ENCODE measurements at regions not wholly inside any gene's neighbourhood (a gene's known extent, or its start where the extent isn't known, plus 50 kb on each side); places are given as distances from the start of the nearest gene placed in this dataset.

GRCh38 chr2:226411727-226412360, 387.8 kb downstream of the IRS1 start:
- intact Hi-C loops (cut with DNase I) = no loop called here
- TF ChIP-seq POLR2AphosphoS5 (IDR thresholded peaks at IDR 0.05) = no peak
- TF ChIP-seq EP300 (IDR thresholded peaks at IDR 0.05) = no peak
- no peak for TF ChIP-seq CTCF (IDR thresholded peaks at IDR 0.05)
- TF ChIP-seq POLR2A (IDR thresholded peaks at IDR 0.05; ENCODE audit: low read depth) = no peak
- Histone ChIP-seq H3K36me3 (no peaks in the 10 kb centered on the region), H3K4me1 (peaks cover 0 to 8% (median 3%) of the 10 kb centered on the region in 4 donors), H3K4me3 (no peak overlapping the region), H3K27ac (replicated peaks in 1 of 4) (no peak overlapping the region), H3K27me3 (no peaks in the 10 kb centered on the region), H3K9me3 (no peaks in the 10 kb centered on the region)
- WGBS = 87% methylated on average over 4 of the region's 4 CpGs
- no peak for DNase-seq (ENCODE audit: extremely low spot score)

GRCh38 chr2:226411205-226411604, 388.4 kb downstream of the IRS1 start:
- Histone ChIP-seq H3K27ac (replicated peaks in 1 of 4) (no peak overlapping the region), H3K27me3 (no peaks in the 10 kb centered on the region), H3K4me1 (peaks cover 0 to 10% (median 5%) of the 10 kb centered on the region in 4 donors), H3K9me3 (no peaks in the 10 kb centered on the region), H3K4me3 (no peak overlapping the region), H3K36me3 (no peaks in the 10 kb centered on the region)
- TF ChIP-seq EP300 (IDR thresholded peaks at IDR 0.05) (no peak), POLR2AphosphoS5 (IDR thresholded peaks at IDR 0.05) (no peak), POLR2A (IDR thresholded peaks at IDR 0.05; ENCODE audit: low read depth) (no peak), CTCF (IDR thresholded peaks at IDR 0.05) (no peak)
- DNase-seq (ENCODE audit: extremely low spot score) = no peak
- 98% methylated on average over 3 of the region's 3 CpGs for WGBS
- intact Hi-C loops (cut with DNase I) = no loop called here

- no peak overlapping the region for H3K27ac ChIP-seq (replicated peaks in 1 of 4)
- H3K36me3 ChIP-seq = no peaks in the 10 kb centered on the region
- H3K4me1 ChIP-seq = peaks cover 0 to 10% (median 5%) of the 10 kb centered on the region in 4 donors
- H3K9me3 ChIP-seq = no peaks in the 10 kb centered on the region
- TF ChIP-seq EP300 (IDR thresholded peaks at IDR 0.05) (no peak), POLR2A (IDR thresholded peaks at IDR 0.05; ENCODE audit: low read depth) (no peak), POLR2AphosphoS5 (IDR thresholded peaks at IDR 0.05) (no peak), CTCF (IDR thresholded peaks at IDR 0.05) (no peak)
- intact Hi-C loops (cut with DNase I) = no loop called here
- no peak for DNase-seq (ENCODE audit: extremely low spot score)
- H3K27me3 ChIP-seq = no peaks in the 10 kb centered on the region
- WGBS = 63% methylated on average over 4 of the region's 4 CpGs
- no peak overlapping the region for H3K4me3 ChIP-seq
Measured at GRCh38 chr2:226410247-226410835, 389.3 kb downstream of the IRS1 start.

GRCh38 chr2:226409134-226409533, 390.5 kb downstream of the IRS1 start:
- H3K4me3 ChIP-seq = no peak overlapping the region
- no peaks in the 10 kb centered on the region for H3K36me3 ChIP-seq
- no peaks in the 10 kb centered on the region for H3K9me3 ChIP-seq
- H3K27me3 ChIP-seq = no peaks in the 10 kb centered on the region
- intact Hi-C loops (cut with DNase I) = no loop called here
- peaks cover 0 to 10% (median 5%) of the 10 kb centered on the region in 4 donors for H3K4me1 ChIP-seq
- TF ChIP-seq CTCF (IDR thresholded peaks at IDR 0.05) = no peak
- TF ChIP-seq EP300 (IDR thresholded peaks at IDR 0.05) = no peak
- 92% methylated on average over 1 of the region's 1 CpG for WGBS
- no peak for DNase-seq (ENCODE audit: extremely low spot score)
- H3K27ac ChIP-seq (replicated peaks in 1 of 4) = no peak overlapping the region

GRCh38 chr2:226408141-226408540, 391.5 kb downstream of the IRS1 start:
- Histone ChIP-seq H3K4me3 (no peak overlapping the region), H3K4me1 (peaks cover 0 to 10% (median 6%) of the 10 kb centered on the region in 4 donors), H3K27me3 (no peaks in the 10 kb centered on the region), H3K9me3 (no peaks in the 10 kb centered on the region), H3K36me3 (no peaks in the 10 kb centered on the region), H3K27ac (replicated peaks in 1 of 4) (no peak overlapping the region)
- TF ChIP-seq POLR2AphosphoS5 (IDR thresholded peaks at IDR 0.05) (no peak), CTCF (IDR thresholded peaks at IDR 0.05) (no peak), POLR2A (IDR thresholded peaks at IDR 0.05; ENCODE audit: low read depth) (no peak), EP300 (IDR thresholded peaks at IDR 0.05) (no peak)
- 95% methylated on average over 4 of the region's 4 CpGs for WGBS
- intact Hi-C loops (cut with DNase I) = no loop called here
- no peak for DNase-seq (ENCODE audit: extremely low spot score)

All from esophagus muscularis mucosa (tissue), 4 donors.